ENCODE measurements at regions not wholly inside any gene's neighbourhood (a gene's known extent, or its start where the extent isn't known, plus 50 kb on each side); places are given as distances from the start of the nearest gene placed in this dataset.

- H3K4me1 ChIP-seq (ENCODE audit: insufficient read depth): no peaks in the 10 kb centered on the region
- H3K9me3 ChIP-seq (ENCODE audit: low read depth): no peaks in the 10 kb centered on the region
- in situ Hi-C loops (cut with MboI): loop anchor here (10.0 to 25.0 kb wide), 2 partner anchors 211 to 1012 kb away; no protein-coding TSS in a partner anchor
- H3K9me2 ChIP-seq (ENCODE audit: insufficient read depth): no peaks in the 10 kb centered on the region
- H4K20me1 ChIP-seq (ENCODE audit: insufficient read depth): no peaks in the 10 kb centered on the region
- H3F3A ChIP-seq (ENCODE audit: insufficient read depth): no peaks in the 10 kb centered on the region
- H3K27ac ChIP-seq: no peak overlapping the region
- WGBS, 2 experiments (ENCODE audit: low coverage in 1 of 2, low lambda C conversion rate in 2 of 2, missing lambda C conversion rate in 2 of 2): 70 to 77% methylated on average over 2 of the region's 2 CpGs
- H3K4me3 ChIP-seq: no peak overlapping the region
- DNase-seq: peak; percentile 40
- no peak overlapping the region for H3K4me2 ChIP-seq (ENCODE audit: unreplicated experiment)
- no peaks in the 10 kb centered on the region; the same call in 1 of the 2 replicates for H3K27me3 ChIP-seq (replicated peaks; ENCODE audit: insufficient read depth)
- TF ChIP-seq EZH2 (IDR thresholded peaks at IDR 0.05; ENCODE audit: insufficient read depth, poor library complexity, severe bottlenecking): no peak
- no peak for TF ChIP-seq EZH2phosphoT487 (IDR thresholded peaks at IDR 0.05; ENCODE audit: insufficient read depth, low read depth)
- no peaks in the 10 kb centered on the region for H3K36me3 ChIP-seq (ENCODE audit: low read depth)
- H2AFZ ChIP-seq: no peak overlapping the region
- H3K79me2 ChIP-seq (ENCODE audit: insufficient read depth): no peaks in the 10 kb centered on the region
- H3K9ac ChIP-seq: no peak overlapping the region
Measured at GRCh38 chr10:23525406-23525805, 86.5 kb downstream of the OTUD1 start.

- no peaks in the 10 kb centered on the region for H3K9me3 ChIP-seq (ENCODE audit: low read depth)
- no peak overlapping the region for H3K27ac ChIP-seq
- no peaks in the 10 kb centered on the region for H3K4me1 ChIP-seq (ENCODE audit: insufficient read depth)
- H3K9ac ChIP-seq: no peak overlapping the region
- H3K4me3 ChIP-seq: no peak overlapping the region
- 86 to 88% methylated on average over 2 of the region's 2 CpGs for WGBS, 2 experiments (ENCODE audit: low coverage in 1 of 2, low lambda C conversion rate in 2 of 2, missing lambda C conversion rate in 2 of 2)
- DNase-seq: no peak
- H3K36me3 ChIP-seq (ENCODE audit: low read depth): no peaks in the 10 kb centered on the region
- in situ Hi-C loops (cut with MboI): loop anchor here (10.0 to 25.0 kb wide), 2 partner anchors 214 to 1009 kb away; no protein-coding TSS in a partner anchor
- H3K4me2 ChIP-seq (ENCODE audit: unreplicated experiment): no peak overlapping the region
- H3K9me2 ChIP-seq (ENCODE audit: insufficient read depth): no peaks in the 10 kb centered on the region
- H3K27me3 ChIP-seq (replicated peaks; ENCODE audit: insufficient read depth): peaks cover 11% of the 10 kb centered on the region
- no peaks in the 10 kb centered on the region for H4K20me1 ChIP-seq (ENCODE audit: insufficient read depth)
- no peaks in the 10 kb centered on the region for H3F3A ChIP-seq (ENCODE audit: insufficient read depth)
- TF ChIP-seq EZH2 (IDR thresholded peaks at IDR 0.05; ENCODE audit: insufficient read depth, poor library complexity, severe bottlenecking): no peak
- TF ChIP-seq EZH2phosphoT487 (IDR thresholded peaks at IDR 0.05; ENCODE audit: insufficient read depth, low read depth): no peak
- H2AFZ ChIP-seq: no peak overlapping the region
- no peaks in the 10 kb centered on the region for H3K79me2 ChIP-seq (ENCODE audit: insufficient read depth)
Measured at GRCh38 chr10:23528419-23528818, 89.5 kb downstream of the OTUD1 start.

- Histone ChIP-seq H3K4me1 (ENCODE audit: insufficient read depth) (no peaks in the 10 kb centered on the region), H3K9me2 (ENCODE audit: insufficient read depth) (no peaks in the 10 kb centered on the region), H3F3A (ENCODE audit: insufficient read depth) (no peaks in the 10 kb centered on the region), H4K20me1 (ENCODE audit: insufficient read depth) (no peaks in the 10 kb centered on the region), H3K79me2 (ENCODE audit: insufficient read depth) (no peaks in the 10 kb centered on the region), H3K9me3 (ENCODE audit: low read depth) (no peaks in the 10 kb centered on the region), H3K4me3 (no peak overlapping the region), H3K4me2 (ENCODE audit: unreplicated experiment) (no peak overlapping the region), H2AFZ (no peak overlapping the region), H3K9ac (no peak overlapping the region), H3K27me3 (replicated peaks; ENCODE audit: insufficient read depth) (peaks cover 15% of the 10 kb centered on the region), H3K27ac (no peak overlapping the region), H3K36me3 (ENCODE audit: low read depth) (no peaks in the 10 kb centered on the region)
- in situ Hi-C loops (cut with MboI): loop anchor here (10.0 to 25.0 kb wide), 2 partner anchors 215 to 1008 kb away; no protein-coding TSS in a partner anchor
- DNase-seq: no peak
- WGBS, 2 experiments (ENCODE audit: low coverage in 1 of 2, low lambda C conversion rate in 2 of 2, missing lambda C conversion rate in 2 of 2): 57 to 63% methylated on average over 5 of the region's 5 CpGs
- TF ChIP-seq EZH2phosphoT487 (IDR thresholded peaks at IDR 0.05; ENCODE audit: insufficient read depth, low read depth) (no peak), EZH2 (IDR thresholded peaks at IDR 0.05; ENCODE audit: insufficient read depth, poor library complexity, severe bottlenecking) (no peak)
Measured at GRCh38 chr10:23529625-23530024, 90.8 kb downstream of the OTUD1 start.

- Histone ChIP-seq H3F3A (ENCODE audit: insufficient read depth) (no peaks in the 10 kb centered on the region), H3K79me2 (ENCODE audit: insufficient read depth) (no peaks in the 10 kb centered on the region), H3K4me1 (ENCODE audit: insufficient read depth) (no peaks in the 10 kb centered on the region), H3K9ac (no peak overlapping the region), H4K20me1 (ENCODE audit: insufficient read depth) (no peaks in the 10 kb centered on the region), H3K4me2 (ENCODE audit: unreplicated experiment) (no peak overlapping the region), H3K9me2 (ENCODE audit: insufficient read depth) (no peaks in the 10 kb centered on the region), H2AFZ (no peak overlapping the region), H3K4me3 (no peak overlapping the region), H3K27me3 (replicated peaks; ENCODE audit: insufficient read depth) (peaks cover 17% of the 10 kb centered on the region), H3K9me3 (ENCODE audit: low read depth) (no peaks in the 10 kb centered on the region), H3K27ac (no peak overlapping the region), H3K36me3 (ENCODE audit: low read depth) (no peaks in the 10 kb centered on the region)
- WGBS, 2 experiments (ENCODE audit: low coverage in 1 of 2, low lambda C conversion rate in 2 of 2, missing lambda C conversion rate in 2 of 2): 9 to 18% methylated on average over 2 of the region's 2 CpGs
- peak; percentile 53 for DNase-seq
- in situ Hi-C loops (cut with MboI): loop anchor here (25.0 kb wide), 1 partner anchor 1007 kb away; no protein-coding TSS in a partner anchor
- TF ChIP-seq EZH2phosphoT487 (IDR thresholded peaks at IDR 0.05; ENCODE audit: insufficient read depth, low read depth) (no peak), EZH2 (IDR thresholded peaks at IDR 0.05; ENCODE audit: insufficient read depth, poor library complexity, severe bottlenecking) (no peak)
Measured at GRCh38 chr10:23530079-23530478, 91.2 kb downstream of the OTUD1 start.

Data from GM23248 (cell line).